Endothelial cell of umbilical vein (primary cell): ENCODE measurements at regions not wholly inside any gene's neighbourhood (a gene's known extent, or its start where the extent isn't known, plus 50 kb on each side); places are given as distances from the start of the nearest gene placed in this dataset.

Experiments used
- BruUV-seq: library from RNA; stranded (reverse); fragments of 400-500 nt; replicated peaks from 2 replicates; lab custom pipeline; 2021; lab: Mats Ljungman, UMichigan
- CTCF ChIA-PET: fragments of 300-600, 350-600 bp; sonication (Branson Sonifier 250); formaldehyde crosslinking; loops from one replicate; lab custom pipeline; 2021; ENCODE audit warnings: antibody characterized with exemption, inconsistent platforms; lab: Charles Lee
- POLR2A ChIA-PET: fragments of 300-600, 350-600 bp; sonication (Branson Sonifier 250); formaldehyde crosslinking; loops from one replicate; lab custom pipeline; 2021; ENCODE audit warnings: antibody characterized with exemption, inconsistent platforms; lab: Charles Lee
- DNase-seq: peaks from one replicate; pipeline ENCODE4 v3.0.0-alpha.2; 2011; ENCODE audit warnings: low read depth, low spot score
- FAIRE-seq: peaks from 2 replicates; lab custom pipeline; 2011; peaks lifted over from hg19 to GRCh38; lab: Jason Lieb, UNC
- H2AFZ ChIP-seq: 2 replicates; pipeline ENCODE4 v1.6.0; 2012; ENCODE audit warnings: low read depth, low read length, control low read depth, inconsistent platforms
- H3K27ac ChIP-seq: 2 replicates; pipeline ENCODE4 v1.5.1; 2011; ENCODE audit warnings: low read depth, mild to moderate bottlenecking, control low read depth, low read length, moderate library complexity; ENCODE audit not compliant: insufficient read depth
- H3K27me3 ChIP-seq, 2 experiments: 2 replicates each; pipeline versions ENCODE4 v1.6.0 to v1.6.1; 2011; ENCODE audit warnings: low read length in 2 of 2, mixed read lengths in 1 of 2; ENCODE audit not compliant: control insufficient read depth in 2 of 2, insufficient read depth in 2 of 2
- H3K36me3 ChIP-seq, 2 experiments: 2 replicates in 1 of 2; 3 replicates in 1 of 2; pipeline ENCODE4 v1.5.1; 2011; ENCODE audit warnings: low read length in 2 of 2, mild to moderate bottlenecking in 1 of 2, moderate library complexity in 1 of 2; ENCODE audit not compliant: control insufficient read depth in 2 of 2, insufficient read depth in 2 of 2; ENCODE audit errors: extremely low read depth in 1 of 2
- H3K4me1 ChIP-seq: 3 replicates; pipeline ENCODE4 v1.5.1; 2011; ENCODE audit warnings: mild to moderate bottlenecking, low read length; ENCODE audit not compliant: control insufficient read depth, insufficient read depth; ENCODE audit errors: extremely low read depth
- H3K4me2 ChIP-seq: 2 replicates; pipeline ENCODE4 v1.6.1; 2011; ENCODE audit warnings: low read length, control low read depth, mixed read lengths; ENCODE audit not compliant: insufficient read depth
- H3K4me3 ChIP-seq, 3 experiments: fragments of 200-600 bp in 1 of 3; sonication (generic), shearing (Covaris generic) in 1 of 3; replicated peaks in 1 of 3; 2 replicates each; pipeline ENCODE4 v1.5.1; 2011 to 2016; ENCODE audit warnings: control low read depth in 3 of 3, low read length in 3 of 3, mild to moderate bottlenecking in 2 of 3, inconsistent platforms in 1 of 3, low read depth in 1 of 3, moderate library complexity in 1 of 3; ENCODE audit not compliant: insufficient read depth in 1 of 3
- H3K79me2 ChIP-seq: 2 replicates; pipeline ENCODE4 v1.6.0; 2012; ENCODE audit warnings: low read length, inconsistent platforms; ENCODE audit not compliant: control insufficient read depth, insufficient read depth
- H3K9ac ChIP-seq: replicated peaks from 2 replicates; pipeline ENCODE3; 2011; ENCODE audit warnings: low read length, control low read depth; ENCODE audit not compliant: insufficient read depth; ENCODE audit errors: extremely low read depth
- H3K9me1 ChIP-seq: replicated peaks from 3 replicates; pipeline ENCODE4 v1.6.0; 2011; ENCODE audit warnings: mild to moderate bottlenecking, low read length; ENCODE audit not compliant: control insufficient read depth, insufficient read depth; ENCODE audit errors: extremely low read depth
- H3K9me3 ChIP-seq: replicated peaks from 2 replicates; pipeline ENCODE4 v1.5.1; 2012; ENCODE audit warnings: low read length, inconsistent platforms; ENCODE audit not compliant: control insufficient read depth, insufficient read depth
- H4K20me1 ChIP-seq: replicated peaks from 2 replicates; pipeline ENCODE3; 2011; ENCODE audit warnings: mild to moderate bottlenecking, low read length; ENCODE audit not compliant: control insufficient read depth, insufficient read depth; ENCODE audit errors: extremely low read depth
- EZH2 ChIP-seq: IDR thresholded peaks from 2 replicates; pipeline ENCODE4 v1.6.1; 2012; ENCODE audit warnings: borderline replicate concordance, low read depth, mild to moderate bottlenecking, moderate library complexity, low read length, inconsistent platforms; ENCODE audit not compliant: severe bottlenecking
- FOS ChIP-seq: IDR thresholded peaks from 2 replicates; pipeline ENCODE4 v1.6.1; 2011; ENCODE audit warnings: mild to moderate bottlenecking, low read length, moderate library complexity, borderline replicate concordance; ENCODE audit not compliant: insufficient read depth
- GATA2 ChIP-seq: IDR thresholded peaks from 2 replicates; pipeline ENCODE4 v1.7.0; 2011; ENCODE audit warnings: low read depth, mild to moderate bottlenecking, moderate library complexity, mixed read lengths, low read length; ENCODE audit not compliant: insufficient read length, insufficient read depth
- JUN ChIP-seq: IDR thresholded peaks from 2 replicates; pipeline ENCODE4 v1.6.1; 2011; ENCODE audit warnings: borderline replicate concordance, low read depth; ENCODE audit not compliant: insufficient read length, insufficient read depth
- MYC ChIP-seq: IDR thresholded peaks from one replicate; pipeline ENCODE4 v1.6.1; 2011; ENCODE audit warnings: mild to moderate bottlenecking, low read depth, low read length
- POLR2A ChIP-seq: IDR thresholded peaks from 2 replicates; pipeline ENCODE4 v1.6.1; 2012; ENCODE audit warnings: low read depth, mild to moderate bottlenecking, control low read depth, low read length
- POLR2AphosphoS5 ChIP-seq: IDR thresholded peaks from 2 replicates; pipeline ENCODE4 v1.6.1; 2012; ENCODE audit warnings: low read depth, mild to moderate bottlenecking, control low read depth, low read length, moderate library complexity; ENCODE audit not compliant: insufficient read depth
- dilution Hi-C: fragments of 300-500 bp; cut with MboI; formaldehyde crosslinking; loops from one replicate; pipeline ENCODE4 v1.15.0; 2019; ENCODE audit warnings: low sequenced_read_pairs; ENCODE audit not compliant: extremely low pct_ligation_motif_present
- intact Hi-C: fragments of 100-400 bp; cut with micrococcal nuclease; formaldehyde crosslinking; loops from one replicate; pipeline ENCODE4 v1.10.0; 2022
- TF ChIP-seq, protein P1 (sequence below): IDR thresholded peaks from 2 replicates; pipeline ENCODE4 v1.6.1; 2011; ENCODE audit not compliant: insufficient read depth, insufficient read length
- TF ChIP-seq, protein P2 (sequence below), 2 donors: IDR thresholded peaks; 1 replicate in 1 of 2; 2 replicates in 1 of 2; pipeline ENCODE4 v1.5.1; 2011; ENCODE audit warnings: low read length in 2 of 2, mild to moderate bottlenecking in 2 of 2, moderate library complexity in 2 of 2, control low read depth in 1 of 2, inconsistent platforms in 1 of 2, low read depth in 1 of 2; ENCODE audit not compliant: insufficient read depth in 1 of 2; ENCODE audit errors: extremely low read depth in 1 of 2

DNA sequence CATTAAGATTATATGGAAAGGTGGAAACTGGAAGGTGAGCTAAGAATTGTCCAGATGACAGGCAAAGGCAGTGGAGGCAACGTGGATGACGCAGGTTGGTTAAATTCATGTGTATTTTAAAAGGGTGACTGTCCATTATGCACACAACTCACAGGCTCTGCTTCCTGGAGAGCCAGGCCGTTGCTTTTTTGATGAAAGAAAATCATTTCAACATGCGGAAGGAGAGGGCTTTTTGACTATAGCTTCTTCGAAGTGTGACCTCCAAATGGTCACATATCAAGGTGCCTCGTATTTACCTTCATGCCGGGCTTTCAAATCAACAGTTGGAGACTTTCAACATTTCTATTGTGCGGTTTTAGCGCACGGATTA is 126.7 kb downstream of the MYCN start:
- H3K79me2 ChIP-seq: no peaks in the 10 kb centered on the region
- BruUV-seq: no TSS peak
- no peaks in the 10 kb centered on the region for H3K36me3 ChIP-seq
- no peak overlapping the region for H2AFZ ChIP-seq
- ChIA-PET POLR2A (no interaction called here), CTCF (no interaction called here)
- no peak overlapping the region for H3K4me3 ChIP-seq
- H3K4me1 ChIP-seq: no peaks in the 10 kb centered on the region
- intact Hi-C loops: no loop called here
- no peak overlapping the region for H3K9ac ChIP-seq
- H3K9me3 ChIP-seq: peaks cover 2% of the 10 kb centered on the region
- FAIRE-seq (no peak), DNase-seq (no peak)
- no peak overlapping the region for H3K27ac ChIP-seq
- no peaks in the 10 kb centered on the region for H3K9me1 ChIP-seq
- no peak overlapping the region for H3K4me2 ChIP-seq
- no peaks in the 10 kb centered on the region for H3K27me3 ChIP-seq
- TF ChIP-seq, protein P1, sequence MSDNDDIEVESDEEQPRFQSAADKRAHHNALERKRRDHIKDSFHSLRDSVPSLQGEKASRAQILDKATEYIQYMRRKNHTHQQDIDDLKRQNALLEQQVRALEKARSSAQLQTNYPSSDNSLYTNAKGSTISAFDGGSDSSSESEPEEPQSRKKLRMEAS: no peak
- no peak for TF ChIP-seq FOS
- TF ChIP-seq EZH2: no peak
- no peak for TF ChIP-seq POLR2A
- no peak for TF ChIP-seq POLR2AphosphoS5
- no peak for TF ChIP-seq MYC
- TF ChIP-seq JUN: no peak
- no peak for TF ChIP-seq GATA2
- TF ChIP-seq, protein P2, sequence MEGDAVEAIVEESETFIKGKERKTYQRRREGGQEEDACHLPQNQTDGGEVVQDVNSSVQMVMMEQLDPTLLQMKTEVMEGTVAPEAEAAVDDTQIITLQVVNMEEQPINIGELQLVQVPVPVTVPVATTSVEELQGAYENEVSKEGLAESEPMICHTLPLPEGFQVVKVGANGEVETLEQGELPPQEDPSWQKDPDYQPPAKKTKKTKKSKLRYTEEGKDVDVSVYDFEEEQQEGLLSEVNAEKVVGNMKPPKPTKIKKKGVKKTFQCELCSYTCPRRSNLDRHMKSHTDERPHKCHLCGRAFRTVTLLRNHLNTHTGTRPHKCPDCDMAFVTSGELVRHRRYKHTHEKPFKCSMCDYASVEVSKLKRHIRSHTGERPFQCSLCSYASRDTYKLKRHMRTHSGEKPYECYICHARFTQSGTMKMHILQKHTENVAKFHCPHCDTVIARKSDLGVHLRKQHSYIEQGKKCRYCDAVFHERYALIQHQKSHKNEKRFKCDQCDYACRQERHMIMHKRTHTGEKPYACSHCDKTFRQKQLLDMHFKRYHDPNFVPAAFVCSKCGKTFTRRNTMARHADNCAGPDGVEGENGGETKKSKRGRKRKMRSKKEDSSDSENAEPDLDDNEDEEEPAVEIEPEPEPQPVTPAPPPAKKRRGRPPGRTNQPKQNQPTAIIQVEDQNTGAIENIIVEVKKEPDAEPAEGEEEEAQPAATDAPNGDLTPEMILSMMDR (IDR thresholded peaks at IDR 0.05; ENCODE audit: extremely low read depth in 1 of 2, insufficient read depth in 1 of 2, low read depth in 1 of 2, low read length in 2 of 2): no peak
- dilution Hi-C loops: no loop called here
- H4K20me1 ChIP-seq: no peaks in the 10 kb centered on the region
